Stimulated activated CD4-positive, alpha-beta T cell treated with anti-CD3 and anti-CD28 coated beads, Interleukin-2, amount 100 ng/mL, for 24 hours (primary cell): ENCODE measurements at regions not wholly inside any gene's neighbourhood (a gene's known extent, or its start where the extent isn't known, plus 50 kb on each side); places are given as distances from the start of the nearest gene placed in this dataset.

Experiments
- DNase-seq, 2 donors: peaks; one replicate each; pipeline ENCODE4 v3.0.0-alpha.2; 2020

GRCh38 chr15:31513178-31513577 lies 186.5 kb downstream of the KLF13 start:
- DNase-seq, result no peak

DNA sequence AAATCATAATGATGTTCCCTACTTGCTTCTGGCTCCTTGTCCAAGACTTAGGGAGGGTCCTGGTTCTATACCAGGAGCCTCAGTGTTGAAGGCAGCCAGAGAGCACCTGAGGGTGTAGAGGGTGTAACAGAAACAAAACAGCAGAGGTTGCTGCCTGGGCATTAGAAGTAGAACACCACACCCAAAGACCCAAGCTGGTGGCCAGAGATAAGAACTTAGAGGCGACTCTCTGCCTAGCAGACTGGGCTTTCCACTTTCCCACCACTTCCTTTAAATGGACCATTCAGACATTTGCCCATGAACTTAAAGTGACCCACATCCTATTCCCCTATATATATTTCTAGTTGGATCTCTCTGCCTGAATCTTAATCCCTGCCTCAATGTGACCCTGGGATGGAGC lies 189.8 kb downstream of the KLF13 start:
- no peak for DNase-seq

DNA sequence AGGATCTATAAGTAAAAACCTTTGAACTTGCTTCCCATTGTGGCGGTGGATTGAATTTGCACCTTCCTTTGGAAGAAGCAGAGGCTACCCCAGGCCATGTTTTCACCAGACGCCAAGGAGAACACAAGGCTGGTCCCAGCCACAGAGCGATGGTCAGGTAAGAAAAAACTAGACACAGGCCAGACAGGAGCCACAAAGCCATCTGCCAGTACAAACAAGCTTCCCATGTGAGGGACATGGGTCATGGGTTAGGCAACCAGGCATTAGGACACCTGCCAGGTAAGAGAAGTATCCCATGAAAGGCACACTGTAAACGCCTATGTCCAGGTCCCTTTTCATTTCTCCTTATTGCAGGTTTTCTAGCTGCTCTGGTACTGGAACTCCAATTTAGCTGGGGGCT lies 190.2 kb downstream of the KLF13 start:
- DNase-seq, result no peak

DNA sequence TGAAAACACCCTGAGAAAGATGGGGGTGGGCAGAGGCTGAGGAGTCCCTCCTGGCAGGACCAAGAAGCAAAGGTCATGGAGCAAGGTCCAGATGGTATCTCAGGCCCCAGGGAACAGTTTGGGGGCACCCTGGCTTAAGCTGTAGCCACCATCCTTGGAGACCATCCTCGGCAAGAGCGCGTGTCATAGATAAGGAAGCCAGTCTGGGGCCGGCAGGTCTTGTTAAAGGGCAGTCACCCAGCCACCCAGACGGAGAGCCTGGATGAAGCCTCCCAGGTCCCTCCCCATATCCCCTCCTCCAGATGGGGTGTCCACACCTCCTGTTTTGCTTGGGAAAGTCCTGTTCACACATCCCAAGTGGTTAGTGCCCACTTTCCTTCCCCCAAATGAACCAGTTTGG lies 191.1 kb downstream of the KLF13 start:
- DNase-seq, result no peak

- DNase-seq, result no peak
Observed at GRCh38 chr15:31522028-31522427, 195.4 kb downstream of the KLF13 start.

GRCh38 chr15:31523027-31523654 lies 196.5 kb downstream of the KLF13 start:
- DNase-seq, result no peak

DNA sequence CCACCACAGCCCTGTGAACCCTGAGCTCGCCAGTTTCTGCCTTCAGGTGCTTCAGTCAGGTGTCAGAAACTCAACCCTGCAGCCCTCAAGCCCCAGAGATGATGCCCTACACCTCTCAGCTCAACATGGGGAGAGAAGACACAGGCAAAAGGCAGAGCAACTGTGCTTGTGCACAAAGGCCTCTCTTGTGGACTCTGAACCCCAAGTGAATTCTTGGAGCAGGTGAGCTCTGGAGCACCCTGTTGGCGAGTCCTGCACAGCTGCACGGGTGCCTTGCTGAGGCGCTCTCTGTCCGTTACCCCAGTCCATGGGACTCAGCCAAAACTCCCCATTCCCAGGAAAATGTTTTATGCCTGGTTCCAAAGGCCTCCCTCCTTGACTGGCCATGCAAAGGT lies 197.0 kb downstream of the KLF13 start:
- DNase-seq, result no peak

GRCh38 chr15:31525185-31525695 lies 198.6 kb downstream of the KLF13 start:
- no peak for DNase-seq

- DNase-seq, result no peak
Observed at GRCh38 chr15:31525988-31526665, 199.5 kb downstream of the KLF13 start.

DNA sequence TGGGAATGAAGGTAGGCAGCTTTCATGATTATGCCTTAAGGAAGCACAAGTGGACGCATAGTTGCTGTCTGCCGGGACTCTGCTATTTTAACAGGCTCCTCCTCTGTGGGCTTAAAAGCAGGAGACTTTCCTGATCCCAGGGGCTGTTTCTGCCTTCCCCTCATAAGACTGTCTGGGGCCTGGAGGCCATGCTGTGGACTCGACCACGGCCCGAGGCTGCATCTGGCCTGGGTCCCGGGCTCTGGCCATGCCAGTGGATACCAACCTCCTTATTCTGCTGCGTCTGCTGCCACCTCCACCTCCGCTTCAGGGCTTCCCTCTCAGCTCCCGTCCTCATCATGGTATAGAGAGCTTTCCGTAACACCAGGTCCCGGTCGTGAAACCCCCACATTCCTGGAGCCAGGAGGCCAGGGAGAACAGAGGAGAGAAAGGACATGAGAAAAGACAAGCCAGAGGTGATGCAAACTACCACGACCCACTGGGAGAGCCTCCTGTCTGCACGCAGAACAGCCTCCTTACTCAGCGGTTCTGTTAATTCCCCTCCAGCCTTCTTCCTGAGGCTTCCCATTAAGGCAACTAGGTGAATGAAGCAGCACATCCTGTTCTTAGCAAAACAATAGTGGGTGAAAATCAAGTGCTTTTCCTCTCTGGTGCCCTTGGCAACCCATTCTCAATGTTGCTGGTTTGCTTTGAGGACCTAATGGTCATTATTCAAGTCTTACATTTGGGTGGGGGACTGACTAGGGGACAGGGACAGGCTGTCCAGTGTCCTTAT lies 200.5 kb downstream of the KLF13 start:
- no peak for DNase-seq

DNA sequence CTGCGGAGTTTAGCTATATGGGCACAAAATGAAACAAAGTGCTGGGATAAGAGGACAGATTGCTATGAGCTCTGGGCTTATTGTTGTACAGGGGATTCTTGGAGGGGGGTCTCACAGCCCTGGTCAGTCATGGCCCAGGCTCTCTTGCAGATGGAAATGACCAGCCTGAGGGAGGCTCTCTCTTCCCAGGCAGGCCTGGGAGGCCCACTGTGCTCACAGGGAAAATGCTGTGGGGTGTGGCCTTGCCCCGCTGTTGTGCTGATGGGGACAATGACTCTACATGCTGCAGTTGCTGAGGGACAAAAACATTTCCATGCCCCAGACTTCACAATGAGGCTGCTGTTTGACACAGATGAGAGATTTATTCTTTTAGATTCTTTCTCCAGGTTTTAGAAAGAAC lies 202.2 kb downstream of the KLF13 start:
- DNase-seq, result no peak

DNA sequence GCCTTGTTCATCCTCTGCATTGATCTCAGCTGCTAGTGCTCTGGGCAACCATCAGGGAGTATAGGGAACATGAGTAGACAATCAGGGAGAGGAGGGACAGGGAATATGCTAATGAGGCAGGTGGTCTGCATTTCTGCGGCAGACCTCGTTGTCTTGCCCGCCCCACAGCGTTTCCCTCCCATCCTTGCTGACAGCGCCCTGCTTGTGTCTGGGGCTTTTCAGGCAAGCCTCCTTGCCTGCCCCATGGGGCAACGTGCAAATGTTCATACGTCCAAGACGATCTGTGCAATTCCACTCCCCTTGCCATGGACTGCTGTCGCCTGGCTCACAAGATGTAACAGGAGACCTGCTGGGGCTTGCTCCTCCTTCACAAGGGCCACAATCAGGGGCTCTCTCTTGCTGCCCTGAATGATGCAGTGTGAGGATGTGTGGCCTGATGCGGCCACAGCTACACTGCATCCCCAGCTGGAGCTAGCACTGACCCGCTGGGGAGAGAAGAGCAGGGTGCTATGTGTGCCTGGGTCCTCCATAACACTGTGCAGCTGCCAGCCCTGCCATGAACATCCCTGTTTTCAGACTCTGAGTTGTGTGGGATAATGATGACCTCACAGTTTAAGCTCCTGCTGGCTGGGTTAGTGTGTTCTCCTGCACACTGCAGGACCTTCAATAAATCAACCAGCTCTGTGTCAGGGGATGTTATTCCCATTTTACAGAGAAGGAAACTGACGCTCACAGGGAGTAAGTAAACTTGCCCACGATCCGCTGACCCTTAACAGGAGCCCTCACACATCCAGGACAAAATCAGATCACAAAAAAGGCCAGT lies 211.3 kb downstream of the KLF13 start:
- no peak for DNase-seq

DNA sequence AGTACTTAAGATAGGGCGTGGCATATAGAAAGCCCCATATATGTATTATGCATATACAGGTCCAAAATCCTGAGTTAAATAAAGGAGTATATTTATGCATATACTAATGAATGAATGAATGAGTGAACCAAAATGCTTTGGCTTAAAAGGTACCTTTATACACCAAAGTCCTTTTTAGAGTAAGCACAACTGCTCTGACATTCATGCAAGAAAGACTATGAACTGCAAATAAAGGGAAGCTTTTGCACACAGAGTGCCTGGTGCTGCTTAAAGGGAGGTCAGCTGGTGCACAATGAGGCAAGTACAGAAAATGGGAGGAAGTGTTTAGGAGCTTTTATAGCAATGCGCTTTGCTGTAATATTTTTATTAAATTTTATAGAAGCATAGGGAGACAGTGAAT lies 214.0 kb downstream of the KLF13 start:
- DNase-seq, result no peak

DNA sequence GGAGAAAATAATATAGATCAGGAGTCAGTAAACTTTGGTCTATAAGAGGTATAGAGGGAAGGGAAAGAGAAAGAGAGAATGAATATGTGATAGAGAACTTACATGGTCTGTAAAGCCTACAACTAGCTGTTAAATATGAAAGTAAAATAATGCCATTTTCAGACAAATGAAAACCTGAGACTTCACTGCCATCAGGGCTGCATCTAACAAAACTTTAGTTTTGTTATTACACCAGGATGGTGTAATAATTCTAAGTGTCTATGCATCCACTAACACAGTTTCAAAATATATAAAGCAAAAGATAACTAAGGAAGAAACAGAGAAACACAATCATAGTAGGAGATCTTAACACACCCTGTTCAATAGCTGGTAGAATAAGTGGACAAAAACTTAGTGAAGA lies 217.7 kb downstream of the KLF13 start:
- no peak for DNase-seq

DNA sequence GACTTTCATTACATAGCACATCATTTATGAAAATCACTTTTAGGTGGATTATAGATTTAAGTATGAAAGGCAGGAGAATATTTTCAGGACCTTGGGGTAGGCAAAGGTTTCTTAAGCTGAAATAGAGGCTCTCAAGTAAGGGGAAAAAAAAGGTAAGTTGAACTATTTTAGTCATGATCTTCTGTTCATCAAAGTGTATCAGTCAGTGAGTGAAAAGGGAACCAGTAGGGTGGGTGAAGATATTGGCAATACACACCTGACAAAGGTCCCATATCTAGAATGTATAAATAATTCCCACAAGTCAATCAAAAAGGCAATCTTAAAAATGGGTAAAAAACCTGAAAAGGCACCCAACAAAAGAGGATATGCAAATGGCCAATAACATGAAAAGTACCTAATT lies 218.6 kb downstream of the KLF13 start:
- DNase-seq, result no peak

- no peak for DNase-seq
Observed at GRCh38 chr15:31550211-31550977, 223.8 kb downstream of the KLF13 start.

DNA sequence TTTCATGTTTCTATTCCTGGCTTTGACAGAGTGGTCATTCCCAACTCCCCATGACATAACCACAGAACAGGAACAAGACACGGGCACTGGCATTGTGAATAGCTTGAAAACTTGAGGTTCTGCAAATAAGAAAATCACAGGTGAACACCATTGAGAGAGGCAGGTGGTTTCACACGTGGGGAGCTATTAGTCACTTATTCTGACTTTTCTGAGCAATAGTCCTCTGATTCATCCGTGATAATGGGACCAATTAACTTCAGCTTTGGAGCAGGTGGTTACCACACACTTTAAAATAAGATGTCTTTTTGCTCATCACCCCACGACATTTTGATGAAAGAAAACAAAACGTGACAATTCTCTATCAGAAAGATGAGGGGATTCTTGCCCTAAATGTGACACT lies 224.7 kb downstream of the KLF13 start:
- no peak for DNase-seq

DNA sequence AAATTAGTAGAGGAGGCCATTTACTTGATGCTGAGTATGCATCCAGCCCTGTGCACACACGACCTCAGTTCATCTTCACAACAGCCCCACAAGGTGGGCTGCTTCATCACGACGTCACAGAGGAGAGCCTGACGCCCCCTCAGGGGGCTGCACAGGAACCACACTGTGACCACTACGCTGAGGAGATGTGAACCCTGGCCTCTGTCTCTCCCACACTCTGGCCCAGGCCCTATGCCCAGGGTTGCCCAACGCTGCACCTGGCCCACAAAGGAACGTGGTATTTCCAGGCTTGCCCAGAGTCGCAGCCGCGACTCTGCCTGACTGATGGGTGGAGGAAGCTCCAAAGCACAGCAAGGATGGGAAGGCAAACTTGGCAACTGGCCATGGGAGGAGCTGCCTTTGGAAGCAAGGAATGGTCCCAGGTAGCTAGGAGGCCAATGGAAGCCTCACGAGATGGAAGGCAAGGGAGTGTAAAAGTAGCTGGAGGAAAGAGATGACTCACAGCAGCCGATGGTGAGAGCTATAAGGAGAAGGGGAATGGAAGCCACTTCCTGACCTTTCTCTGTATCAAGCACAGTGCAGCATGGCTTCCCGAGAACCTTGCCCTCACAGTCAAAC lies 226.0 kb downstream of the KLF13 start:
- no peak for DNase-seq

DNA sequence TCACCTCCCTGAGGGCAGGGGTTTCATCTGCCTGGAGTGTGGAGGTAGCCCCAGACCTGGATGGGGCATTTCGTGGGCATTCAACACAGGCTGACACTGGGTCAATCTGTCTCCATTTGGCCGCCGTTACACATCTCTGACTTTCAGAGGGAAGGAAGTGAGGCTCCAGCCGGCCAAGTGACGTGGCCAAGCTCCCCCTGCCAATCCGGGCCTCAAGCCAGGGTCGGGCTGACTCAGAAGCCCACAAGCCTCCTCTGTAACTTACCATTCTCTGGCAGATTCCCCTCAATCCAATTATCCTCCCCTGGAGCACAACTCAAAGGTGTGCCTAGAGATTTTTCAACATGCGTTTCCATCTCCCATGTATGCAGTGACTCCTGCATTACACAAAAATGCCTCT lies 227.6 kb downstream of the KLF13 start:
- DNase-seq, result no peak

GRCh38 chr15:31555022-31555421 lies 228.4 kb downstream of the KLF13 start:
- DNase-seq, result no peak

GRCh38 chr15:31556494-31557150 lies 230.0 kb downstream of the KLF13 start:
- DNase-seq, result no peak
